GM23338 (cell line): ENCODE measurements at regions not wholly inside any gene's neighbourhood (a gene's known extent, or its start where the extent isn't known, plus 50 kb on each side); places are given as distances from the start of the nearest gene placed in this dataset.

ENCODE experiments used
- ATAC-seq: fragments of 200-7000 bp; cut with Tn5 transposase; 3 replicates; pipeline ENCODE4 v1.9.1; 2020
- DNase-seq: peaks from one replicate; pipeline ENCODE4 v3.0.0-alpha.2; 2015; ENCODE audit warnings: low spot score
- H2AFZ ChIP-seq: fragments of 200-600 bp; sonication (generic); 2 replicates; pipeline ENCODE4 v1.8.0; 2016; ENCODE audit warnings: antibody characterized with exemption, mild to moderate bottlenecking, moderate library complexity
- H3F3A ChIP-seq: fragments of 200-600 bp; sonication (generic); replicated peaks from 2 replicates; pipeline ENCODE4 v1.8.0; 2017; ENCODE audit warnings: antibody characterized with exemption, mixed run types, low read depth
- H3K27ac ChIP-seq: fragments of 200-600 bp; sonication (generic); 2 replicates; pipeline ENCODE4 v1.6.1; 2016; ENCODE audit warnings: low read depth
- H3K27me3 ChIP-seq: fragments of 200-600 bp; sonication (generic); 2 replicates; pipeline ENCODE4 v1.8.0; 2016; ENCODE audit warnings: mild to moderate bottlenecking, mixed run types, moderate library complexity; ENCODE audit not compliant: insufficient read depth
- H3K36me3 ChIP-seq: fragments of 200-600 bp; sonication (generic); 2 replicates; pipeline ENCODE4 v1.8.0; 2016; ENCODE audit warnings: mild to moderate bottlenecking; ENCODE audit not compliant: insufficient read depth
- H3K4me1 ChIP-seq: fragments of 200-600 bp; sonication (generic); 2 replicates; pipeline ENCODE4 v1.8.0; 2016; ENCODE audit warnings: mild to moderate bottlenecking, moderate library complexity; ENCODE audit not compliant: insufficient read depth
- H3K4me2 ChIP-seq: fragments of 200-600 bp; sonication (generic); 2 replicates; pipeline ENCODE4 v1.7.1; 2017; ENCODE audit warnings: mixed run types
- H3K4me3 ChIP-seq: fragments of 200-600 bp; sonication (generic); 2 replicates; pipeline ENCODE4 v1.6.1; 2016; ENCODE audit warnings: mixed run types
- H3K79me2 ChIP-seq: fragments of 200-600 bp; sonication (generic); replicated peaks from 2 replicates; pipeline ENCODE4 v1.8.0; 2017; ENCODE audit warnings: mild to moderate bottlenecking; ENCODE audit not compliant: insufficient read depth
- H3K9me2 ChIP-seq: fragments of 200-600 bp; sonication (generic); 2 replicates; pipeline ENCODE4 v1.8.0; 2017; ENCODE audit not compliant: insufficient read depth
- H4K20me1 ChIP-seq: fragments of 200-600 bp; sonication (generic); replicated peaks from 2 replicates; pipeline ENCODE4 v1.8.0; 2017; ENCODE audit warnings: mild to moderate bottlenecking; ENCODE audit not compliant: insufficient read depth
- H3K27ac Mint-ChIP-seq: 2 replicates; pipeline ENCODE4 v1.8.0; 2020; ENCODE audit warnings: inconsistent platforms, mild to moderate bottlenecking, moderate library complexity, mixed read lengths
- H3K27me3 Mint-ChIP-seq: 3 replicates; pipeline ENCODE4 v1.8.0; 2022; ENCODE audit warnings: low read depth, mild to moderate bottlenecking, moderate library complexity, mixed read lengths, inconsistent platforms; ENCODE audit not compliant: insufficient read depth, poor library complexity
- H3K36me3 Mint-ChIP-seq: 3 replicates; pipeline ENCODE4 v1.8.0; 2021; ENCODE audit warnings: low read depth, mild to moderate bottlenecking, inconsistent platforms, moderate library complexity, mixed read lengths
- H3K4me1 Mint-ChIP-seq: 3 replicates; pipeline ENCODE4 v1.8.0; 2020; ENCODE audit warnings: mild to moderate bottlenecking, inconsistent platforms, mixed read lengths
- H3K4me3 Mint-ChIP-seq: 3 replicates; pipeline ENCODE4 v1.8.0; 2021; ENCODE audit warnings: moderate library complexity, mild to moderate bottlenecking, inconsistent platforms, mixed read lengths
- H3K9me3 Mint-ChIP-seq: 3 replicates; pipeline ENCODE4 v1.8.0; 2020; ENCODE audit warnings: moderate library complexity, mild to moderate bottlenecking, inconsistent platforms, mixed read lengths
- CREB1 ChIP-seq: fragments of 250-450 bp; sonication (Bioruptor Pico); IDR thresholded peaks from 2 replicates; pipeline ENCODE4 v1.5.0; 2020; ENCODE audit warnings: low read depth, mild to moderate bottlenecking, moderate library complexity
- EZH2 ChIP-seq: fragments of 200-600 bp; sonication (generic); IDR thresholded peaks from one replicate; pipeline ENCODE4 v1.8.0; 2017; ENCODE audit warnings: antibody characterized with exemption, mild to moderate bottlenecking, low read depth; ENCODE audit not compliant: unreplicated experiment
- JUNB ChIP-seq: IDR thresholded peaks from one replicate; pipeline ENCODE4 v1.6.1; 2016; ENCODE audit warnings: antibody characterized with exemption; ENCODE audit not compliant: unreplicated experiment
- NANOG ChIP-seq: IDR thresholded peaks from 2 replicates; pipeline ENCODE4 v1.6.1; 2016; ENCODE audit warnings: antibody characterized with exemption, borderline replicate concordance
- POLR2AphosphoS5 ChIP-seq: IDR thresholded peaks from 2 replicates; pipeline ENCODE4 v1.6.1; 2016; ENCODE audit warnings: antibody characterized with exemption, low read depth
- STAT1 ChIP-seq: IDR thresholded peaks from one replicate; pipeline ENCODE4 v1.6.1; 2016; ENCODE audit warnings: antibody characterized with exemption; ENCODE audit not compliant: unreplicated experiment
- ZNF114 ChIP-seq: fragments of 250-450 bp; sonication (Bioruptor Pico); IDR thresholded peaks from 2 replicates; pipeline ENCODE4 v1.5.0; 2020; ENCODE audit warnings: mild to moderate bottlenecking, moderate library complexity
- ZNF331 ChIP-seq: fragments of 250-450 bp; sonication (Bioruptor Pico); IDR thresholded peaks from 2 replicates; pipeline ENCODE4 v1.5.0; 2020; ENCODE audit warnings: low read depth, mild to moderate bottlenecking, moderate library complexity
- ZNF462 ChIP-seq: fragments of 250-450 bp; sonication (Bioruptor Pico); IDR thresholded peaks from 2 replicates; pipeline ENCODE4 v1.5.0; 2020; ENCODE audit warnings: mild to moderate bottlenecking, moderate library complexity

GRCh38 chr5:163832155-163832554 lies 326.7 kb downstream of the MAT2B start:
- no peak for ATAC-seq
- no peak for TF ChIP-seq EZH2
- no peak for TF ChIP-seq JUNB
- no peak for TF ChIP-seq ZNF462
- no peak for TF ChIP-seq POLR2AphosphoS5
- no peak for TF ChIP-seq NANOG
- no peak for TF ChIP-seq CREB1 (CRISPR knock-in tag)
- no peak for TF ChIP-seq ZNF114 (CRISPR knock-in tag)
- TF ChIP-seq ZNF331 (CRISPR knock-in tag) = no peak
- TF ChIP-seq STAT1 = no peak
- Histone ChIP-seq H3K4me3 (no peak overlapping the region), H3K4me2 (no peak overlapping the region), H3K27ac (no peak overlapping the region), H3K79me2 (no peaks in the 10 kb centered on the region), H3F3A (no peaks in the 10 kb centered on the region), H2AFZ (no peak overlapping the region), H3K9me2 (peaks cover 6% of the 10 kb centered on the region; the same call in 1 of the 2 replicates), H4K20me1 (no peaks in the 10 kb centered on the region), H3K4me1 (no peaks in the 10 kb centered on the region), H3K27me3 (no peaks in the 10 kb centered on the region), H3K36me3 (no peaks in the 10 kb centered on the region)
- Mint-ChIP-seq H3K9me3 (peaks cover 6% of the 10 kb centered on the region; the same call in 1 of the 3 replicates), H3K4me1 (no peaks in the 10 kb centered on the region), H3K27ac (no peak overlapping the region), H3K4me3 (no peak overlapping the region), H3K27me3 (no peaks in the 10 kb centered on the region), H3K36me3 (no peaks in the 10 kb centered on the region)
- DNase-seq = no peak
